GM10266 (cell line): ENCODE measurements at regions not wholly inside any gene's neighbourhood (a gene's known extent, or its start where the extent isn't known, plus 50 kb on each side); places are given as distances from the start of the nearest gene placed in this dataset.

Experiments
- DNase-seq: peaks from one replicate; pipeline ENCODE4 v3.0.0; 2012; ENCODE audit errors: extremely low spot score
- TF ChIP-seq, protein P1 (sequence below): IDR thresholded peaks from 2 replicates; pipeline ENCODE4 v1.5.1; 2012; ENCODE audit warnings: mild to moderate bottlenecking, low read depth; ENCODE audit not compliant: control insufficient read depth, insufficient read depth; ENCODE audit errors: missing control alignments

DNA sequence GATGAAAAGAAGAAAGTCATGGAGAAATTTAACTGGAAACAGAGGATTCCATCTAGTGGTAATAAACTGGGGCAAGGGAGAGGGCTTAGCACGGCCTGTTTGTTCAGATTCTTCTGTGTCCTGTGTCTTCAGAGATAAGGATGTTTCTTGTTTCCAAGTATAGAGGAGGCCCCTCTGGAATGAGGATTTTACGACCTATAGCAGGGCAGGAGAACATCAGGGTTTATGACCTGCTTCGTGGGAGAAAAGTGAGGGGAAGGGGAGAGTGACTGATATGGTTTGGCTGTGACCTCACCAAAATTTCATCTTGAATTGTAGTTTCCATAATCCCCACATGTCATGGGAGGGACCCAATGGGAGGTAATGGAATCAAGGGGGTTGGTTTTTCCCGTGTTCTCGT, 93.0 kb upstream of the LDB2 start:
- no peak for DNase-seq
- TF ChIP-seq, protein P1, sequence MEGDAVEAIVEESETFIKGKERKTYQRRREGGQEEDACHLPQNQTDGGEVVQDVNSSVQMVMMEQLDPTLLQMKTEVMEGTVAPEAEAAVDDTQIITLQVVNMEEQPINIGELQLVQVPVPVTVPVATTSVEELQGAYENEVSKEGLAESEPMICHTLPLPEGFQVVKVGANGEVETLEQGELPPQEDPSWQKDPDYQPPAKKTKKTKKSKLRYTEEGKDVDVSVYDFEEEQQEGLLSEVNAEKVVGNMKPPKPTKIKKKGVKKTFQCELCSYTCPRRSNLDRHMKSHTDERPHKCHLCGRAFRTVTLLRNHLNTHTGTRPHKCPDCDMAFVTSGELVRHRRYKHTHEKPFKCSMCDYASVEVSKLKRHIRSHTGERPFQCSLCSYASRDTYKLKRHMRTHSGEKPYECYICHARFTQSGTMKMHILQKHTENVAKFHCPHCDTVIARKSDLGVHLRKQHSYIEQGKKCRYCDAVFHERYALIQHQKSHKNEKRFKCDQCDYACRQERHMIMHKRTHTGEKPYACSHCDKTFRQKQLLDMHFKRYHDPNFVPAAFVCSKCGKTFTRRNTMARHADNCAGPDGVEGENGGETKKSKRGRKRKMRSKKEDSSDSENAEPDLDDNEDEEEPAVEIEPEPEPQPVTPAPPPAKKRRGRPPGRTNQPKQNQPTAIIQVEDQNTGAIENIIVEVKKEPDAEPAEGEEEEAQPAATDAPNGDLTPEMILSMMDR = no peak

DNA sequence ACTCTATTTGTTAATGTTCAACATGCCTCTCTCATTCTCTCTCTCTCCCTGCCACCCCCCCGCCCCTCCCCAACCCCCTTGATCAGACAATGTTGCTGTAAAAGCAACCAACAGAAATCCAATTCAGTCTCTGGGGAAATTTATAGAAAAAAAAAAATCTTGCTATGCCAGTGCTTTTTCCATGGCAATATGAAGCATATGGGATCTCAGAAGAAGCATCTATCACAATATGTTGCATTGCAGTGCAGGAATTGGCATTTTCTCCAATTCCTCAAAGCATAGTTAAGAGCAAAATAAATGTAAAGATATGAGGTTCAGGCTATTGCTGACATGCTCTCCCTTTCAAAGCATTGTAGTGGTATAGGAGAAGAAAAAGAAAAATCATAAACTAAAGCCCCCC, 90.9 kb upstream of the LDB2 start:
- no peak for DNase-seq
- TF ChIP-seq, protein P1 = no peak

DNA sequence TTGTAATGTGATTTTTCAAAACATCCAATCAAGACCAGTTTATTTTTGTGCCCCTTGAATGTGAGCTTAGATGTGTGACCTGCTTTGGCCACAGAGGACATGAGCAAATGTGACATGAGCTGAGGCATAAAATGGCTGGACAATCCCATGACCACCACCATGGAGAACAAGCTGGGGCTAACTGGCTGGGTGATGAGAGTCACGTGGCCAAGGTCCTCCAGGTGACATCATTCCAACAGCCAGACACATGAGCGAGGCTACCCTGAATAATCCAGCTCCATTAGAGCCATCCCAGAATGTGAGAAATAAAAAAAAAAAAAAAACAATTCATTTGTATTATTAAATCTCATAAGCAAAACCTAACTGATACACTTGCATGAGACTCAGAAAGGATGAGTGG, 90.4 kb upstream of the LDB2 start:
- TF ChIP-seq, protein P1 = no peak
- DNase-seq = no peak

DNA sequence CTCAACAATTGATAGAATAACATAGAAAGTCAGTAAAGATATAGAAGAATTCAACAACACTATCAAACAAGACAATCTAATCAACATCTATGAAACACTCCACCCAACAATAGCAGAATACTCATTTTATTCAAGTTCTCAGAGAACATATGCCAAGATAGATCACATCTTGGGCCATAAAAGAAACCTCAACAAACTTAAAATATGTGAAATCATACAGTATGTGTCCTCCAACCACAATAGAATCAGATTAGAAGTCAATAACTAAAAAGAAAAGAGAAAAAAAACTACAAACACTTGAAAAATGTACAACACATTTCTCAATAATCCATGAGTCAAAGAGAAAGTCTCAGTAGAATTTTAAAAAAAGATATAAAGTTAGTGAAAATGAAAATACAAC, 78.6 kb upstream of the LDB2 start:
- DNase-seq = no peak
- TF ChIP-seq, protein P1 = no peak

DNA sequence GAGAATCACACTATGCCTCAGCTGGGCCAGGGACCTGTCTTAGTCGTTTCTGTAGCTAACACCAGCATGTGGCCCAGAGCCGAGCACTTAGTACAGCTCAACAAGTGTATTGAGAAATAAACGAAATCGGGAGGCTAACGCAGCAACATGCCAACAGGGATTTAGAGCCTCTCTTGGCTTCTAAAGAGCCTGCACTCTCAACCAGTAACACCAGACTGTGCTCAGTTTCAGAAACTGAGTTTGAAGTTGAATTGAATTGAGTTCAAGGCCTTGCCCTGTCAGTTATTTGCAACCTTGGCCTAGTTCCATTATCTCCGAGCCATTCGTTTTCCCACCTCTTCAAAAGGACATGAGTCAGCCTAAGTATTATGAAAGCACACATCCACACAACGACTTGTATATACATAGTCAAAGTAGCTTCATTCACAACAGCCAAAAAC, 71.3 kb upstream of the LDB2 start:
- TF ChIP-seq, protein P1 = no peak
- no peak for DNase-seq

DNA sequence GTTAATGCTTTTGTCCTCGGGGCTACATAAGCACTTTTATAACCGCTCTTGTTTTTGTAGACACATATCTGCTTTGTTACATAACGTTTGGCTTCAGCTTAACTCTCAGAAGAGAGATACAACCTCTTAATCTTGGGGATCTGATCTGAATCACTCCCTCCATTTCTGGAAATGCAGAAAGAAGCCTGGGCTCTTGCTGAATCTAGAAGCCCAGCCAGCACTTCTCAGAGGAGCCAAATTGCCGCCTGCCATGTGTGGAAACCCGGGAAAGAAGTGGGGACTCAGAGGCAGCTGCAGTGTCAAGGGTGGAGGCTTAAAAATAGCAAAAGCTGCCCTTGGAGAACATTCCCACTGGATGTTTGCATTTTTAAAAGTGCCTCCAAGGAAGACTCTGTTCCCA, 69.3 kb upstream of the LDB2 start:
- TF ChIP-seq, protein P1 = no peak

DNA sequence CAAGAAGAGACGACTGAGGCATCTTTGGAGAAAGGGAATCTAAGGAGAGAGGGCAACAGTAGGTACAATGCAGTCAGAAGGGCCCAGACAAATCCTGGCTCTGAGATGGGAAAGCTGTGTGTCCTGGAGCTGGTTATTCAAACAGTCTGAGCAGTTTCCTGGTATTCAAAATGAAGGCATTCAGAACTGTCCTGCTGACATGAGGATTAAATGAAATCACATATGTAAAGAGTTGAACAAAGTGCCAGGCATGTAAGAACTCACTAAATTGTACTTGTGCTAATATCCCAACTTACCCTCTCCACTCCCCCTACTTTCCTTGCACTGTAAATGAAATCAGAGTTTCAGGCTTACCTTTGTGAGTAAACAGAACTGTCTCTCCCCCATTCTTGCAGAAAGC, 60.9 kb upstream of the LDB2 start:
- no peak for DNase-seq
- TF ChIP-seq, protein P1 = no peak

More for the DNA sequence above, 69.3 kb upstream of the LDB2 start:
- no peak for DNase-seq
